HEK293 (cell line): ENCODE measurements at regions not wholly inside any gene's neighbourhood (a gene's known extent, or its start where the extent isn't known, plus 50 kb on each side); places are given as distances from the start of the nearest gene placed in this dataset.

Experiments
- CTCF ChIA-PET: fragments of 350-600 bp; formaldehyde crosslinking; extraction: SDS; loops from one replicate; lab custom pipeline; 2021; ENCODE audit warnings: antibody characterized with exemption; lab: Yijun Ruan, JAX
- POLR2A ChIA-PET: fragments of 300-600 bp; formaldehyde crosslinking; extraction: SDS; loops from one replicate; lab custom pipeline; 2020; ENCODE audit warnings: antibody characterized with exemption, inconsistent platforms; lab: Yijun Ruan, JAX
- H3K27ac ChIP-seq: fragments of 200-500 bp; sonication (Bioruptor generic); 2 replicates; pipeline ENCODE4 v1.5.1; 2014; ENCODE audit warnings: low read depth, low read length, control low read depth, inconsistent platforms; ENCODE audit errors: extremely low read depth
- H3K36me3 ChIP-seq, 2 experiments: fragments of 200-500 bp in 1 of 2; sonication (Bioruptor generic) in 1 of 2; 1 replicate in 1 of 2; 2 replicates in 1 of 2; pipeline ENCODE4 v1.5.1; 2014 to 2017; ENCODE audit warnings: inconsistent platforms in 2 of 2, low read length in 2 of 2; ENCODE audit not compliant: control insufficient read depth in 2 of 2, insufficient read depth in 1 of 2
- H3K4me1 ChIP-seq: fragments of 200-500 bp; sonication (Bioruptor generic); 2 replicates; pipeline ENCODE4 v1.5.1; 2014; ENCODE audit warnings: mild to moderate bottlenecking, low read length, inconsistent platforms; ENCODE audit not compliant: control insufficient read depth, insufficient read depth
- H3K4me3 ChIP-seq: 2 replicates; pipeline ENCODE4 v1.5.1; 2011; ENCODE audit warnings: low read depth, mild to moderate bottlenecking, control low read depth, low read length, moderate library complexity
- H3K9me3 ChIP-seq: fragments of 200-500 bp; sonication (Bioruptor generic); 2 replicates; pipeline ENCODE4 v1.5.1; 2014; ENCODE audit warnings: low read depth, low read length, inconsistent platforms; ENCODE audit not compliant: control insufficient read depth, insufficient read depth
- GFI1B ChIP-seq: fragments of 450-650 bp; formaldehyde crosslinking; IDR thresholded peaks from 2 replicates; pipeline ENCODE4 v1.5.1; 2016; ENCODE audit warnings: missing biosample characterization, missing genetic modification characterization
- KLF8 ChIP-seq: fragments of 450-650 bp; formaldehyde crosslinking; IDR thresholded peaks from 2 replicates; pipeline ENCODE4 v1.5.1; 2016; ENCODE audit warnings: missing biosample characterization, missing genetic modification characterization
- MYNN ChIP-seq: fragments of 450-650 bp; formaldehyde crosslinking; IDR thresholded peaks from 2 replicates; pipeline ENCODE4 v1.5.1; 2016; ENCODE audit warnings: missing biosample characterization, missing genetic modification characterization, borderline replicate concordance
- OVOL3 ChIP-seq: fragments of 450-650 bp; formaldehyde crosslinking; IDR thresholded peaks from 2 replicates; pipeline ENCODE4 v1.5.1; 2016; ENCODE audit warnings: missing biosample characterization, missing genetic modification characterization
- PRDM1 ChIP-seq: fragments of 450-650 bp; formaldehyde crosslinking; IDR thresholded peaks from 2 replicates; pipeline ENCODE4; 2016; ENCODE audit warnings: missing biosample characterization, missing genetic modification characterization
- ZBTB20 ChIP-seq: fragments of 450-650 bp; formaldehyde crosslinking; IDR thresholded peaks from 2 replicates; pipeline ENCODE4 v1.5.1; 2016; ENCODE audit warnings: missing biosample characterization, missing genetic modification characterization
- ZEB2 ChIP-seq: fragments of 450-650 bp; formaldehyde crosslinking; IDR thresholded peaks from 2 replicates; pipeline ENCODE4 v1.5.1; 2016; ENCODE audit warnings: missing biosample characterization, missing genetic modification characterization
- ZNF10 ChIP-seq: fragments of 450-650 bp; formaldehyde crosslinking; IDR thresholded peaks from 2 replicates; pipeline ENCODE4 v1.5.1; 2017; ENCODE audit warnings: missing biosample characterization, missing genetic modification characterization
- ZNF140 ChIP-seq: fragments of 450-650 bp; formaldehyde crosslinking; IDR thresholded peaks from 2 replicates; pipeline ENCODE4 v1.5.1; 2016; ENCODE audit warnings: missing biosample characterization, missing genetic modification characterization
- ZNF155 ChIP-seq: fragments of 450-650 bp; formaldehyde crosslinking; IDR thresholded peaks from 2 replicates; pipeline ENCODE4 v1.5.1; 2016; ENCODE audit warnings: missing biosample characterization, missing genetic modification characterization
- ZNF169 ChIP-seq: fragments of 450-650 bp; formaldehyde crosslinking; IDR thresholded peaks from 2 replicates; pipeline ENCODE4 v1.5.1; 2016; ENCODE audit warnings: missing biosample characterization, missing genetic modification characterization
- ZNF184 ChIP-seq: fragments of 450-650 bp; IDR thresholded peaks from 2 replicates; pipeline ENCODE4 v1.5.1; 2018; ENCODE audit warnings: missing biosample characterization, mild to moderate bottlenecking, missing genetic modification characterization
- ZNF292 ChIP-seq: fragments of 450-650 bp; formaldehyde crosslinking; IDR thresholded peaks from 2 replicates; pipeline ENCODE4 v1.5.1; 2016; ENCODE audit warnings: low read depth, missing biosample characterization, missing genetic modification characterization, borderline replicate concordance
- ZNF335 ChIP-seq: fragments of 450-650 bp; formaldehyde crosslinking; conservative IDR thresholded peaks from 2 replicates; pipeline ENCODE4 v1.5.1; 2016; ENCODE audit warnings: missing biosample characterization, missing genetic modification characterization
- ZNF473 ChIP-seq: fragments of 450-650 bp; formaldehyde crosslinking; IDR thresholded peaks from 2 replicates; pipeline ENCODE4 v1.5.1; 2017; ENCODE audit warnings: missing biosample characterization, missing genetic modification characterization
- ZNF48 ChIP-seq: fragments of 450-650 bp; formaldehyde crosslinking; IDR thresholded peaks from 2 replicates; pipeline ENCODE4 v1.5.1; 2016; ENCODE audit warnings: missing biosample characterization, missing genetic modification characterization
- ZNF544 ChIP-seq: fragments of 450-650 bp; formaldehyde crosslinking; IDR thresholded peaks from 2 replicates; pipeline ENCODE4 v1.5.0; 2017; ENCODE audit warnings: missing biosample characterization, missing genetic modification characterization
- ZNF596 ChIP-seq: fragments of 450-650 bp; IDR thresholded peaks from 2 replicates; pipeline ENCODE4 v1.5.0; 2018; ENCODE audit warnings: missing biosample characterization, mild to moderate bottlenecking, missing genetic modification characterization, moderate library complexity
- ZNF610 ChIP-seq: fragments of 450-650 bp; formaldehyde crosslinking; IDR thresholded peaks from 2 replicates; pipeline ENCODE4 v1.5.1; 2016; ENCODE audit warnings: missing biosample characterization, missing genetic modification characterization, borderline replicate concordance
- ZNF654 ChIP-seq: fragments of 450-650 bp; formaldehyde crosslinking; IDR thresholded peaks from 2 replicates; pipeline ENCODE4 v1.5.1; 2016; ENCODE audit warnings: low read depth, missing biosample characterization, missing genetic modification characterization
- ZNF664 ChIP-seq: fragments of 450-650 bp; formaldehyde crosslinking; IDR thresholded peaks from 2 replicates; pipeline ENCODE4 v1.5.1; 2016; ENCODE audit warnings: missing biosample characterization, missing genetic modification characterization
- ZNF670 ChIP-seq: fragments of 450-650 bp; formaldehyde crosslinking; IDR thresholded peaks from 2 replicates; pipeline ENCODE4 v1.5.1; 2016; ENCODE audit warnings: missing biosample characterization, missing genetic modification characterization, low read depth
- ZNF701 ChIP-seq: fragments of 450-650 bp; formaldehyde crosslinking; IDR thresholded peaks from 2 replicates; pipeline ENCODE4 v1.5.1; 2016; ENCODE audit warnings: missing biosample characterization, missing genetic modification characterization
- TF ChIP-seq, protein P1 (sequence below): fragments of 450-650 bp; formaldehyde crosslinking; optimal IDR thresholded peaks from 2 replicates; pipeline ENCODE3; 2016; ENCODE audit warnings: missing biosample characterization, mild to moderate bottlenecking, missing genetic modification characterization
- TF ChIP-seq, protein P2 (sequence below): fragments of 450-650 bp; formaldehyde crosslinking; IDR thresholded peaks from 2 replicates; pipeline ENCODE4 v1.5.0; 2017; ENCODE audit warnings: missing biosample characterization, missing genetic modification characterization, borderline replicate concordance

DNA sequence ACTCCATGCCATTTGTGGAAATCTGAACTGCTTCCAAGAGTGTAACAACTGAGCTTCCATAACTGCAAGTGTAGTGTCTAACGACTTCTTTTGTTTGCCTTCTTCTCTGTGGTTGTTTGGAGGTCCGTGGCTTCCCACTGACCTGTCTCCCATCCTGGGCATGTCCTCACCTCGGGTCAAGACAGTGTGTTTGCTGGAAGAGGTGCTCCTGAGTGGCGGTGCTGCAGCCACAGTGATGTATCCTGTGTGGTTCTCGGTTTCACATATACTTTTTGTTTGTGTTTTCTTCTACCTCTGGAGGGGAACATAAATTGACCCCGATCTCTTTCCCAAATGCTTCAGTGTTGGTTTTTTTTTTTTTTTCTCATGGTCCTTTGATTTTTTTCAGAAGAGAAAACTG lies 84.7 kb upstream of the NPVF start (continued):
- no peak for TF ChIP-seq ZEB2 (tag by site-specific recombination)
- TF ChIP-seq ZNF670 (tag by site-specific recombination) = no peak
- TF ChIP-seq MYNN (tag by site-specific recombination) = no peak
- no peak for TF ChIP-seq ZNF140
- no peak for TF ChIP-seq ZNF701 (tag by site-specific recombination)
- no peak for TF ChIP-seq ZNF654 (tag by site-specific recombination)
- TF ChIP-seq ZNF169 = no peak
- no peak for TF ChIP-seq ZNF473
- TF ChIP-seq ZNF664 = no peak
- no peak for TF ChIP-seq ZBTB20 (tag by site-specific recombination)
- TF ChIP-seq, protein P1, sequence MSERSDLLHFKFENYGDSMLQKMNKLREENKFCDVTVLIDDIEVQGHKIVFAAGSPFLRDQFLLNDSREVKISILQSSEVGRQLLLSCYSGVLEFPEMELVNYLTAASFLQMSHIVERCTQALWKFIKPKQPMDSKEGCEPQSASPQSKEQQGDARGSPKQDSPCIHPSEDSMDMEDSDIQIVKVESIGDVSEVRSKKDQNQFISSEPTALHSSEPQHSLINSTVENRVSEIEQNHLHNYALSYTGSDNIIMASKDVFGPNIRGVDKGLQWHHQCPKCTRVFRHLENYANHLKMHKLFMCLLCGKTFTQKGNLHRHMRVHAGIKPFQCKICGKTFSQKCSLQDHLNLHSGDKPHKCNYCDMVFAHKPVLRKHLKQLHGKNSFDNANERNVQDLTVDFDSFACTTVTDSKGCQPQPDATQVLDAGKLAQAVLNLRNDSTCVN = no peak
- TF ChIP-seq ZNF292 (tag by site-specific recombination) = no peak
- no peak for TF ChIP-seq ZNF10 (tag by site-specific recombination)

DNA sequence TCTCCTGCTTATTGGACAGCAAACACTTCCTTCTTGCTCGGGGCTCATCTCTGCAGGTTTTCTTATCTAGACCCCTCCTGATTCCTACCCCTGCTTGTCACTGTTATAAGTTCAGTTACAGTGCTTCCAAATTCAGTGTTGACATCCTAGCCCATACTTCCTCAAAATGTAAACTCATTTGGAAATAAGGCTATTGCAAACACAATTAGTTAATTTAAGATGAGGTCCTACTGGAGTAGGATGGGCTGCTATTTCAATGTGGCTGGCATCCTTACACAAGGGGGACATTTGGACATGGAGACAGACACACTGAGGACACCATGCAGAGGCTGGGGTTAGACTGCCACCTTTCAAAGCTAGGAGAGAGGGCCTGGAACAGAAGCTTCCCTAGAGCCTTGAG lies 85.2 kb upstream of the NPVF start:
- TF ChIP-seq PRDM1 (tag by site-specific recombination) = no peak
- TF ChIP-seq, protein P2, sequence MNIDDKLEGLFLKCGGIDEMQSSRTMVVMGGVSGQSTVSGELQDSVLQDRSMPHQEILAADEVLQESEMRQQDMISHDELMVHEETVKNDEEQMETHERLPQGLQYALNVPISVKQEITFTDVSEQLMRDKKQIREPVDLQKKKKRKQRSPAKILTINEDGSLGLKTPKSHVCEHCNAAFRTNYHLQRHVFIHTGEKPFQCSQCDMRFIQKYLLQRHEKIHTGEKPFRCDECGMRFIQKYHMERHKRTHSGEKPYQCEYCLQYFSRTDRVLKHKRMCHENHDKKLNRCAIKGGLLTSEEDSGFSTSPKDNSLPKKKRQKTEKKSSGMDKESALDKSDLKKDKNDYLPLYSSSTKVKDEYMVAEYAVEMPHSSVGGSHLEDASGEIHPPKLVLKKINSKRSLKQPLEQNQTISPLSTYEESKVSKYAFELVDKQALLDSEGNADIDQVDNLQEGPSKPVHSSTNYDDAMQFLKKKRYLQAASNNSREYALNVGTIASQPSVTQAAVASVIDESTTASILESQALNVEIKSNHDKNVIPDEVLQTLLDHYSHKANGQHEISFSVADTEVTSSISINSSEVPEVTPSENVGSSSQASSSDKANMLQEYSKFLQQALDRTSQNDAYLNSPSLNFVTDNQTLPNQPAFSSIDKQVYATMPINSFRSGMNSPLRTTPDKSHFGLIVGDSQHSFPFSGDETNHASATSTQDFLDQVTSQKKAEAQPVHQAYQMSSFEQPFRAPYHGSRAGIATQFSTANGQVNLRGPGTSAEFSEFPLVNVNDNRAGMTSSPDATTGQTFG (tag by site-specific recombination) = no peak
- TF ChIP-seq ZNF335 (tag by site-specific recombination) = no peak
- no peak for TF ChIP-seq ZNF155 (tag by site-specific recombination)
- TF ChIP-seq ZNF596 (tag by site-specific recombination) = no peak
- no peak for TF ChIP-seq ZNF610 (tag by site-specific recombination)
- TF ChIP-seq ZNF473 = no peak
- TF ChIP-seq KLF8 (tag by site-specific recombination) = no peak
- TF ChIP-seq ZNF544 (tag by site-specific recombination) = no peak
- no peak for TF ChIP-seq OVOL3
- no peak for TF ChIP-seq ZNF701 (tag by site-specific recombination)
- no peak for TF ChIP-seq GFI1B
- TF ChIP-seq ZNF48 (tag by site-specific recombination) = no peak
- no peak for TF ChIP-seq ZNF184 (tag by site-specific recombination)

More for the DNA sequence above, 85.2 kb upstream of the NPVF start:
- CTCF ChIA-PET = interaction anchor here (0.6 kb wide), 1 partner anchor 459 kb away, joined by 3 read pairs; no protein-coding TSS in a partner anchor
- Histone ChIP-seq H3K4me3 (no peak overlapping the region), H3K36me3 (no peaks in the 10 kb centered on the region), H3K4me1 (peaks cover 13% of the 10 kb centered on the region), H3K9me3 (no peaks in the 10 kb centered on the region), H3K27ac (no peak overlapping the region)
- POLR2A ChIA-PET = no interaction called here
